ENCODE measurements at regions not wholly inside any gene's neighbourhood (a gene's known extent, or its start where the extent isn't known, plus 50 kb on each side); places are given as distances from the start of the nearest gene placed in this dataset.

DNA sequence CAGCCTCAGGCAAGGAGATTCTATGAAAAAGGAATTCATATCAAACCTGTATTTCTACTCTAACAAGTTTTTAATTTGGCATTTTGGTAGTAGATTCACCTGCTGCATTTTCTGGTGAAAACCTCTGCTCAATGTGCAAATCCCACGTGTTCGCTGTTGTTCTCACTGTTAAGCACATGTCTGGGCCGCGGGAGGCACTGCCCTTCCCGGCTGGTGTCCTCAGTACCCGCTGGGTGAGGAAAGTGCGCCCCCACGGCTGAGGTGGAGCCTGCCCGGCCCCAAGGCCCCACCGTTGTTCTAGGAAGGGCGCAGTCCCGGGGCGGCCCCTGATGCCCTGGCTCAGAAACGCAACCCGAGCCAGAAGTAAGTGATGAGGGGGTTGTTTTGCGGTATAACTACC is 193.4 kb upstream of the VWC2 start:
- Histone ChIP-seq H3K4me3 (IDR thresholded peaks at IDR 0.05; ENCODE audit: insufficient read depth, low read depth, low read length) (no peak overlapping the region), H3K4me1 (ENCODE audit: low read depth, poor library complexity, severe bottlenecking) (no peaks in the 10 kb centered on the region), H3K36me3 (ENCODE audit: insufficient read depth) (no peaks in the 10 kb centered on the region), H3K79me2 (ENCODE audit: insufficient read depth, low read depth) (no peaks in the 10 kb centered on the region), H4K20me1 (ENCODE audit: insufficient read depth) (no peaks in the 10 kb centered on the region), H3K27ac (no peak overlapping the region), H2AFZ (ENCODE audit: low read depth) (no peak overlapping the region), H3K27me3 (ENCODE audit: insufficient read depth, low read depth) (no peaks in the 10 kb centered on the region), H3K4me2 (no peak overlapping the region), H3K9ac (no peak overlapping the region)
- TF ChIP-seq, protein P1, sequence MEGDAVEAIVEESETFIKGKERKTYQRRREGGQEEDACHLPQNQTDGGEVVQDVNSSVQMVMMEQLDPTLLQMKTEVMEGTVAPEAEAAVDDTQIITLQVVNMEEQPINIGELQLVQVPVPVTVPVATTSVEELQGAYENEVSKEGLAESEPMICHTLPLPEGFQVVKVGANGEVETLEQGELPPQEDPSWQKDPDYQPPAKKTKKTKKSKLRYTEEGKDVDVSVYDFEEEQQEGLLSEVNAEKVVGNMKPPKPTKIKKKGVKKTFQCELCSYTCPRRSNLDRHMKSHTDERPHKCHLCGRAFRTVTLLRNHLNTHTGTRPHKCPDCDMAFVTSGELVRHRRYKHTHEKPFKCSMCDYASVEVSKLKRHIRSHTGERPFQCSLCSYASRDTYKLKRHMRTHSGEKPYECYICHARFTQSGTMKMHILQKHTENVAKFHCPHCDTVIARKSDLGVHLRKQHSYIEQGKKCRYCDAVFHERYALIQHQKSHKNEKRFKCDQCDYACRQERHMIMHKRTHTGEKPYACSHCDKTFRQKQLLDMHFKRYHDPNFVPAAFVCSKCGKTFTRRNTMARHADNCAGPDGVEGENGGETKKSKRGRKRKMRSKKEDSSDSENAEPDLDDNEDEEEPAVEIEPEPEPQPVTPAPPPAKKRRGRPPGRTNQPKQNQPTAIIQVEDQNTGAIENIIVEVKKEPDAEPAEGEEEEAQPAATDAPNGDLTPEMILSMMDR (conservative IDR thresholded peaks at IDR 0.05; ENCODE audit: low read depth, low read length) = no peak

DNA sequence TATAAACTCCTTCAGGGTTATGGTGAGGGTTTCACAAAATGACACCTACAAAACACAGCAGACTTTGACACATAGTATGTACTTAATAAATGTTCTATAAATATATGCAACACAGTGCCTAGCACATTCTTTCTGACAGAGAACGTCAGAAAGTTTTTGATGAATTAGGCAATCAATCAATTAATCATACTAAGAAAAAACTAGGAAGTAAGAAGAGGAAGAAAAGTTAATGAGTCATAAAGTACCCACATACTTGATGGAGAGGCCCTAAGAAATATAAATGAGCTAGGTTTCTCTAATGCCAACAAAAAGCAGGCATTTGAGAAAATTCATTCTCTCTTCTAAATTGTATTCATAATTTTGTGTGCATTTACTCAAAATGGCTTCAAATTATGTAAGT is 192.7 kb upstream of the VWC2 start:
- Histone ChIP-seq H3K36me3 (ENCODE audit: insufficient read depth) (no peaks in the 10 kb centered on the region), H3K27ac (no peak overlapping the region), H3K9ac (no peak overlapping the region), H2AFZ (ENCODE audit: low read depth) (no peak overlapping the region), H3K4me3 (IDR thresholded peaks at IDR 0.05; ENCODE audit: insufficient read depth, low read depth, low read length) (no peak overlapping the region), H3K4me2 (no peak overlapping the region), H4K20me1 (ENCODE audit: insufficient read depth) (no peaks in the 10 kb centered on the region), H3K27me3 (ENCODE audit: insufficient read depth, low read depth) (no peaks in the 10 kb centered on the region), H3K4me1 (ENCODE audit: low read depth, poor library complexity, severe bottlenecking) (no peaks in the 10 kb centered on the region), H3K79me2 (ENCODE audit: insufficient read depth, low read depth) (no peaks in the 10 kb centered on the region)
- TF ChIP-seq, protein P1 (conservative IDR thresholded peaks at IDR 0.05; ENCODE audit: low read depth, low read length) = no peak

DNA sequence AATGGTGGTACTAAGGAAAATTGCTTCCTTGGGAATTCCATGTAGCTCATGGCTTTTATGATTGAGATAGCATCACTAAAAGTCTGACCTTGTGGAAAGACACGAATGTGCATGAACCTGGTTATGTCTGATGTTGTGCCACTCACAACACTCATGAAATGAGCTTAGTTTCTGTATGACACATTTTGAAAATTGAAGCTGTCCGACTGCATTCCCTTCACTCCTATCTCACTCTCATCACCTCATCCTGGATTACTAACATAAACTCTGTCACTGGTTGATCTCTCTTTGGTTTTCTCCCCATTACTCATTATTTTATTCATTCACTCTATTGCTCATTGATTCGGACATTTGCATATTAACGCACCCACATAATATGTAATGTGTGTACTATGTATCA is 190.0 kb upstream of the VWC2 start:
- Histone ChIP-seq H3K9ac (no peak overlapping the region), H3K27me3 (ENCODE audit: insufficient read depth, low read depth) (no peaks in the 10 kb centered on the region), H3K4me1 (ENCODE audit: low read depth, poor library complexity, severe bottlenecking) (no peaks in the 10 kb centered on the region), H3K4me3 (IDR thresholded peaks at IDR 0.05; ENCODE audit: insufficient read depth, low read depth, low read length) (no peak overlapping the region), H3K36me3 (ENCODE audit: insufficient read depth) (no peaks in the 10 kb centered on the region), H2AFZ (ENCODE audit: low read depth) (no peak overlapping the region), H3K4me2 (no peak overlapping the region), H3K79me2 (ENCODE audit: insufficient read depth, low read depth) (no peaks in the 10 kb centered on the region), H4K20me1 (ENCODE audit: insufficient read depth) (no peaks in the 10 kb centered on the region), H3K27ac (no peak overlapping the region)
- TF ChIP-seq, protein P1 (conservative IDR thresholded peaks at IDR 0.05; ENCODE audit: low read depth, low read length) = no peak

DNA sequence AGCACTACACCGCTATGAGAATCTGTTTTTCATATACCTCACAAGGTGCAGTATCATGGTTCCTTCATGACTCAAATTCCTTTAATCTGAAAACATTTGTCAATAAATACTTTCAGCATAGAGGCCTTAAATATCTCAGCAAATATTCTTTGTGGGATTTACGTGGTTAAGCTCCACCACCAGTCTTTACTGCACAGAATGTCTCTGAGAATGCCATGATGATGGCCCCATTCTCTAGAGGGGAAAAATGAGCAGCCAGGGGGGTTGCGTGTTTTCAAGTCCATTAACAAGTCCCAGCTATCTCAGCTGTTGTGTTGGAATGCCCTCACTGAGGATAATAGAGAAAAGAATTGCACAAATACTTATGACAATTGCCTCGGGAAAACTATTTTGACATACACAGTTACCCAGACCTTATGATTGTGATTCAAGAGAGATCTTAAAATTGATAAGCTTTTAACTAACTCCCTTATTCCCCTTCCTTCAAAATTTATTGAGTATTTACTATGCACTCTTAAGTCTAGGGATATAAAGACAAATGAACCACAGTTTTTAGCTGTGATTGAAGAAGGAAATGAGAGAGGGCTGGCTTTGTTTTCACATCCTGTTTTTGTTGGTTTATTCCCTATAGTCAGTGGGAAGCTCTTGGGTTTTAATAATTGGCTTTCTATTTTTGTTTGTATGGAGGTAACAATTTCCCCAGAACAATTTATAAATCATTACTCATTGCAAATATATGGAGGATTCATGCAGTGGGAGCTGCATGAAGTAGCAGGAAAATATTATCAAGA is 176.5 kb upstream of the VWC2 start:
- Histone ChIP-seq H2AFZ (ENCODE audit: low read depth) (no peak overlapping the region), H3K79me2 (ENCODE audit: insufficient read depth, low read depth) (no peaks in the 10 kb centered on the region)

More for the DNA sequence above, 176.5 kb upstream of the VWC2 start:
- Histone ChIP-seq H3K9ac (no peak overlapping the region), H3K4me3 (IDR thresholded peaks at IDR 0.05; ENCODE audit: insufficient read depth, low read depth, low read length) (no peak overlapping the region), H3K27ac (no peak overlapping the region), H3K4me2 (no peak overlapping the region), H4K20me1 (ENCODE audit: insufficient read depth) (no peaks in the 10 kb centered on the region), H3K4me1 (ENCODE audit: low read depth, poor library complexity, severe bottlenecking) (no peaks in the 10 kb centered on the region), H3K36me3 (ENCODE audit: insufficient read depth) (no peaks in the 10 kb centered on the region), H3K27me3 (ENCODE audit: insufficient read depth, low read depth) (no peaks in the 10 kb centered on the region)
- TF ChIP-seq, protein P1 (conservative IDR thresholded peaks at IDR 0.05; ENCODE audit: low read depth, low read length) = no peak

All from KMS-11 (cell line).